SH-SY5Y (cell line): ENCODE measurements at regions not wholly inside any gene's neighbourhood (a gene's known extent, or its start where the extent isn't known, plus 50 kb on each side); places are given as distances from the start of the nearest gene placed in this dataset.

Experiments used
- GATA2 ChIP-seq: IDR thresholded peaks from 2 replicates; pipeline ENCODE4 v1.6.1; 2011; ENCODE audit warnings: mild to moderate bottlenecking, low read depth, low read length
- GATA3 ChIP-seq: IDR thresholded peaks from 2 replicates; pipeline ENCODE4 v1.6.1; 2011; ENCODE audit warnings: low read depth, mild to moderate bottlenecking, low read length, moderate library complexity

GRCh38 chr13:68378294-68378693, 1148.2 kb upstream of the PCDH9 start:
- TF ChIP-seq GATA3: no peak
- TF ChIP-seq GATA2: no peak

GRCh38 chr13:68375004-68375403, 1144.9 kb upstream of the PCDH9 start:
- TF ChIP-seq GATA3: no peak
- TF ChIP-seq GATA2: no peak

GRCh38 chr13:68369739-68370138, 1139.6 kb upstream of the PCDH9 start:
- no peak for TF ChIP-seq GATA3

- TF ChIP-seq GATA2 (no peak), GATA3 (no peak)
Observed at GRCh38 chr13:68368922-68369321, 1138.8 kb upstream of the PCDH9 start.

- TF ChIP-seq GATA2: no peak
Observed at GRCh38 chr13:68359105-68359504, 1129.0 kb upstream of the PCDH9 start.

- TF ChIP-seq GATA3: no peak
- no peak for TF ChIP-seq GATA2
Observed at GRCh38 chr13:68358294-68358705, 1128.2 kb upstream of the PCDH9 start.

GRCh38 chr13:68350554-68350953, 1120.4 kb upstream of the PCDH9 start:
- TF ChIP-seq GATA2 (no peak), GATA3 (no peak)

- TF ChIP-seq GATA2: no peak
- TF ChIP-seq GATA3: no peak
Observed at GRCh38 chr13:68347220-68347619, 1117.1 kb upstream of the PCDH9 start.

GRCh38 chr13:68345963-68346531, 1115.9 kb upstream of the PCDH9 start:
- no peak for TF ChIP-seq GATA3
- TF ChIP-seq GATA2: no peak

- TF ChIP-seq GATA3: no peak
- TF ChIP-seq GATA2: no peak
Observed at GRCh38 chr13:68323124-68323523, 1093.0 kb upstream of the PCDH9 start.

GRCh38 chr13:68319384-68319783, 1089.2 kb upstream of the PCDH9 start:
- TF ChIP-seq GATA2 (no peak), GATA3 (no peak)

GRCh38 chr13:68304286-68304893, 1074.3 kb upstream of the PCDH9 start:
- TF ChIP-seq GATA2 (no peak), GATA3 (no peak)

- TF ChIP-seq GATA3: no peak
- no peak for TF ChIP-seq GATA2
Observed at GRCh38 chr13:68293631-68294030, 1063.5 kb upstream of the PCDH9 start.

- TF ChIP-seq GATA3: no peak
- no peak for TF ChIP-seq GATA2
Observed at GRCh38 chr13:68292601-68293000, 1062.5 kb upstream of the PCDH9 start.

- TF ChIP-seq GATA2: no peak
Observed at GRCh38 chr13:68291595-68291994, 1061.5 kb upstream of the PCDH9 start.

GRCh38 chr13:68275758-68276157, 1045.6 kb upstream of the PCDH9 start:
- TF ChIP-seq GATA3: no peak
- TF ChIP-seq GATA2: no peak

GRCh38 chr13:68272652-68273051, 1042.5 kb upstream of the PCDH9 start:
- TF ChIP-seq GATA2 (no peak), GATA3 (no peak)
